ENCODE measurements at regions not wholly inside any gene's neighbourhood (a gene's known extent, or its start where the extent isn't known, plus 50 kb on each side); places are given as distances from the start of the nearest gene placed in this dataset.

GRCh38 chr6:6980999-6981597, 126.7 kb upstream of the RREB1 start:
- TF ChIP-seq OSR2 (tag by site-specific recombination; IDR thresholded peaks at IDR 0.05) (no peak), ZBTB8A (tag by site-specific recombination; IDR thresholded peaks at IDR 0.05) (no peak), ZNF473 (tag by site-specific recombination; IDR thresholded peaks at IDR 0.05) (no peak), KLF10 (tag by site-specific recombination; IDR thresholded peaks at IDR 0.05) (no peak), CTCF (tag by site-specific recombination; IDR thresholded peaks at IDR 0.05) (no peak), ATF2 (tag by site-specific recombination; IDR thresholded peaks at IDR 0.05; ENCODE audit: low read depth) (no peak), ZNF138 (tag by site-specific recombination; IDR thresholded peaks at IDR 0.05; ENCODE audit: borderline replicate concordance) (no peak), ZBTB26 (tag by site-specific recombination; optimal IDR thresholded peaks at IDR 0.05) (no peak), ZBTB44 (tag by site-specific recombination; IDR thresholded peaks at IDR 0.05) (no peak), ZNF670 (tag by site-specific recombination; IDR thresholded peaks at IDR 0.05; ENCODE audit: low read depth) (no peak), HOXA7 (CRISPR knock-in tag; IDR thresholded peaks at IDR 0.05; ENCODE audit: borderline replicate concordance) (no peak)

Data from HEK293 (cell line).